K562 (cell line): ENCODE measurements at regions not wholly inside any gene's neighbourhood (a gene's known extent, or its start where the extent isn't known, plus 50 kb on each side); places are given as distances from the start of the nearest gene placed in this dataset.

Source experiments
- ATAC-seq: fragments of 200-7000 bp; cut with Tn5 transposase; 3 replicates; pipeline ENCODE4 v1.9.1; 2020; ENCODE audit warnings: moderate library complexity
- BruUV-seq: library from RNA; stranded (reverse); fragments of 400-500 nt; replicated peaks from 2 replicates; lab custom pipeline; 2021; lab: Mats Ljungman, UMichigan
- CTCF ChIA-PET: fragments of 300-600 bp; formaldehyde crosslinking; extraction: SDS; loops from one replicate; lab custom pipeline; 2021; ENCODE audit warnings: low intra/inter-chr PET ratio; lab: Yijun Ruan, JAX
- POLR2A ChIA-PET: fragments of 300-600, 350-650 bp; sonication (Branson Sonifier 250); formaldehyde crosslinking; extraction: SDS; loops from one replicate; lab custom pipeline; 2021; ENCODE audit warnings: antibody characterized with exemption, inconsistent platforms; lab: Yijun Ruan, JAX
- DNase-seq, 4 experiments: peaks; one replicate each; pipeline versions ENCODE4 v3.0.0 to v3.0.0-alpha.2; 2011 to 2018; ENCODE audit warnings: low spot score in 3 of 4, mixed read lengths in 3 of 4; ENCODE audit errors: extremely low read depth in 1 of 4
- FAIRE-seq: peaks from 2 replicates; lab custom pipeline; 2011; peaks lifted over from hg19 to GRCh38; lab: Jason Lieb, UNC
- H2AFZ ChIP-seq: 2 replicates; pipeline ENCODE4 v1.6.0; 2011; ENCODE audit warnings: low read depth, low read length, control low read depth, inconsistent platforms
- H3K27ac ChIP-seq: fragments of 200-600 bp; 3 replicates; pipeline ENCODE4 v1.8.0; 2011; ENCODE audit warnings: low read depth, mild to moderate bottlenecking, control low read depth, inconsistent platforms, low read length, moderate library complexity, mixed read lengths; ENCODE audit errors: extremely low read depth
- H3K27me3 ChIP-seq, 2 experiments: fragments of 300-600 bp in 1 of 2; 2 replicates in 1 of 2; 3 replicates in 1 of 2; pipeline versions ENCODE4 v1.6.0 to v1.8.0; 2011; ENCODE audit warnings: inconsistent platforms in 2 of 2, low read length in 2 of 2, mild to moderate bottlenecking in 1 of 2, mixed read lengths in 1 of 2, moderate library complexity in 1 of 2; ENCODE audit not compliant: control insufficient read depth in 2 of 2, insufficient read depth in 2 of 2
- H3K36me3 ChIP-seq: fragments of 300-600 bp; 3 replicates; pipeline ENCODE4 v1.8.0; 2011; ENCODE audit warnings: mild to moderate bottlenecking, low read length, inconsistent platforms; ENCODE audit not compliant: control insufficient read depth, insufficient read depth
- H3K4me1 ChIP-seq, 2 experiments: fragments of 200-600 bp in 1 of 2; replicated peaks in 1 of 2; 2 replicates in 1 of 2; 3 replicates in 1 of 2; pipeline versions ENCODE4 v1.5.1 to v1.8.0; 2011; ENCODE audit warnings: inconsistent platforms in 2 of 2, low read length in 2 of 2, mild to moderate bottlenecking in 1 of 2, mixed read lengths in 1 of 2, moderate library complexity in 1 of 2; ENCODE audit not compliant: control insufficient read depth in 2 of 2, insufficient read depth in 2 of 2
- H3K4me2 ChIP-seq: 2 replicates; pipeline ENCODE4 v1.6.1; 2011; ENCODE audit warnings: low read length, control low read depth, inconsistent platforms, mixed read lengths; ENCODE audit not compliant: insufficient read depth
- H3K4me3 ChIP-seq: fragments of 200-600 bp; sonication (generic), shearing (Covaris generic); 2 replicates; pipeline ENCODE4 v1.5.1; 2016; ENCODE audit warnings: control low read depth, inconsistent platforms
- H3K79me2 ChIP-seq: fragments of 200-600 bp; 3 replicates; pipeline ENCODE4 v1.8.0; 2011; ENCODE audit warnings: low read length, inconsistent platforms; ENCODE audit not compliant: control insufficient read depth, insufficient read depth
- H3K9ac ChIP-seq, 2 experiments: 2 replicates each; pipeline versions ENCODE4 v1.6.0 to v1.6.1; 2011; ENCODE audit warnings: low read depth in 2 of 2, low read length in 2 of 2, control low read depth in 1 of 2, inconsistent platforms in 1 of 2, mild to moderate bottlenecking in 1 of 2, mixed read lengths in 1 of 2; ENCODE audit not compliant: insufficient read depth in 1 of 2
- H3K9me1 ChIP-seq: one replicate; pipeline ENCODE4 v1.6.0; 2011; ENCODE audit warnings: inconsistent platforms, mild to moderate bottlenecking, low read length, moderate library complexity; ENCODE audit not compliant: control insufficient read depth, insufficient read depth
- H3K9me3 ChIP-seq: replicated peaks from 2 replicates; pipeline ENCODE4 v1.5.1; 2011; ENCODE audit warnings: low read depth, low read length, inconsistent platforms; ENCODE audit not compliant: control insufficient read depth, insufficient read depth
- H4K20me1 ChIP-seq: replicated peaks from 2 replicates; pipeline ENCODE4 v1.6.1; 2011; ENCODE audit warnings: low read length, inconsistent platforms, mixed read lengths; ENCODE audit not compliant: control insufficient read depth, insufficient read depth
- CBX5 ChIP-seq: IDR thresholded peaks from 2 replicates; pipeline ENCODE4 v1.6.1; 2014; ENCODE audit warnings: low read depth, borderline replicate concordance
- FOXK1 ChIP-seq: sonication (generic); formaldehyde crosslinking; IDR thresholded peaks from 2 replicates; pipeline ENCODE4 v1.8.0; 2022; ENCODE audit warnings: missing genetic modification reagents, mild to moderate bottlenecking, borderline replicate concordance
- GABPA ChIP-seq: fragments of 200-800 bp; sonication (Bioruptor generic); conservative IDR thresholded peaks from 2 replicates; pipeline ENCODE4 v1.6.1; 2016; ENCODE audit warnings: low read depth, missing genetic modification characterization, missing compliant biosample characterization
- KDM2B ChIP-seq: fragments of 250-450 bp; sonication (Bioruptor Pico); IDR thresholded peaks from 2 replicates; pipeline ENCODE4 v1.8.0; 2021; ENCODE audit warnings: mild to moderate bottlenecking, moderate library complexity
- NCOA1 ChIP-seq: fragments of 450-650 bp; IDR thresholded peaks from 2 replicates; pipeline ENCODE4 v1.6.1; 2016; ENCODE audit warnings: low read depth
- NFATC3 ChIP-seq: fragments of 450-650 bp; IDR thresholded peaks from 2 replicates; pipeline ENCODE4 v1.6.1; 2017; ENCODE audit warnings: mild to moderate bottlenecking
- POLR2H ChIP-seq: IDR thresholded peaks from 2 replicates; pipeline ENCODE4 v1.6.1; 2016; ENCODE audit warnings: missing genetic modification characterization, low read depth, mild to moderate bottlenecking, control low read depth, missing compliant biosample characterization, moderate library complexity
- TEAD2 ChIP-seq: fragments of 450-650 bp; IDR thresholded peaks from 2 replicates; pipeline ENCODE4 v1.6.1; 2016; ENCODE audit warnings: missing genetic modification characterization, control low read depth, missing compliant biosample characterization
- ZNF507 ChIP-seq: conservative IDR thresholded peaks from 2 replicates; pipeline ENCODE4 v1.6.1; 2017; ENCODE audit warnings: missing genetic modification characterization, missing compliant biosample characterization
- ZNF75A ChIP-seq: fragments of 450-650 bp; formaldehyde crosslinking; IDR thresholded peaks from 2 replicates; pipeline ENCODE4 v1.4.0; 2020; ENCODE audit warnings: mild to moderate bottlenecking
- WGBS: fragments of 100-300 bp; shearing (Covaris generic); methylation state at CpG from one replicate; pipeline ENCODE4 v1.1.6; 2016; ENCODE audit warnings: low coverage, mixed read lengths; ENCODE audit not compliant: insufficient coverage; ENCODE audit errors: missing lambda C conversion rate; 5-methylcytosine and 5-hydroxymethylcytosine counted together
- in situ Hi-C: fragments of 300-500 bp; cut with MboI; formaldehyde crosslinking; loops from 4 replicates; pipeline ENCODE4 v1.15.0; 2018; ENCODE audit warnings: inconsistent platforms, mixed read lengths
- intact Hi-C: fragments of 100-400 bp; cut with micrococcal nuclease; formaldehyde crosslinking; loops from 2 replicates; pipeline ENCODE4 v1.14.2; 2022
- TF ChIP-seq, protein P1 (sequence below): fragments of 250-450 bp; sonication (Bioruptor Pico); IDR thresholded peaks from 2 replicates; pipeline ENCODE4 v1.4.0; 2020; ENCODE audit warnings: mild to moderate bottlenecking, moderate library complexity
- TF ChIP-seq, protein P2 (sequence below): fragments of 250-450 bp; sonication (Bioruptor Pico); IDR thresholded peaks from 2 replicates; pipeline ENCODE4 v1.5.0; 2020; ENCODE audit warnings: mild to moderate bottlenecking, borderline replicate concordance
- TF ChIP-seq, protein P3 (sequence below), 2 experiments: fragments of 450-650 bp in 1 of 2; sonication (generic) in 1 of 2; formaldehyde crosslinking; conservative IDR thresholded peaks; 2 replicates each; pipeline versions ENCODE4 v1.4.0 to v1.8.1; 2020 to 2022; ENCODE audit warnings: mild to moderate bottlenecking in 1 of 2, missing genetic modification reagents in 1 of 2
- TF ChIP-seq, protein P4 (sequence below): fragments of 250-450 bp; sonication (Bioruptor Pico); IDR thresholded peaks from 2 replicates; pipeline ENCODE4 v1.8.0; 2021; ENCODE audit warnings: moderate library complexity, mild to moderate bottlenecking, inconsistent platforms

DNA sequence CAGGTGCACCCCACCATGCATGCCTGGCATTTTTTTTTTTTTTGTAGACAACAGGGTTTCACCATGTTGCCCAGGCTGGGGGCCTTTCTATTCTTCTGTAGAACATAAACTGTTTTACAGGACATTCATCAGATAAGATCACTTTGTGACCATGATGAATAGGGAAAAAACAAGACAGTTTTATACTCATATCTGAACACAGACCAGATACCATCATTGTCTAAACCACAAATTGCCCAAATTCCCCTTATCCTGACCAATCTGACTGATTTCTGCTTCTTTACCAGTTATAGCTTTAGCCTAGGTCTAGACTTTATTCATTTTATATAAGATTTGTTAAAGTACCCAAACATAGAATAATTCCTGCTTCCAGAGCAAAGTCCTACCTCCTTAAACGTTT, 1699.3 kb upstream of the TMEFF2 start:
- intact Hi-C loops (no loop called here), in situ Hi-C loops (no loop called here)
- ChIA-PET POLR2A (no interaction called here), CTCF (no interaction called here)
- Histone ChIP-seq H3K9ac (no peak overlapping the region), H3K9me1 (no peaks in the 10 kb centered on the region), H3K27me3 (no peaks in the 10 kb centered on the region), H3K4me2 (no peak overlapping the region), H3K9me3 (no peaks in the 10 kb centered on the region), H4K20me1 (no peaks in the 10 kb centered on the region), H3K27ac (no peak overlapping the region), H3K36me3 (no peaks in the 10 kb centered on the region), H3K4me3 (no peak overlapping the region), H2AFZ (no peak overlapping the region), H3K4me1 (no peaks in the 10 kb centered on the region), H3K79me2 (no peaks in the 10 kb centered on the region)
- BruUV-seq = no TSS peak
- ATAC-seq = no peak
- WGBS = 0% methylated on average over 1 of the region's 1 CpG
- TF ChIP-seq, protein P1, sequence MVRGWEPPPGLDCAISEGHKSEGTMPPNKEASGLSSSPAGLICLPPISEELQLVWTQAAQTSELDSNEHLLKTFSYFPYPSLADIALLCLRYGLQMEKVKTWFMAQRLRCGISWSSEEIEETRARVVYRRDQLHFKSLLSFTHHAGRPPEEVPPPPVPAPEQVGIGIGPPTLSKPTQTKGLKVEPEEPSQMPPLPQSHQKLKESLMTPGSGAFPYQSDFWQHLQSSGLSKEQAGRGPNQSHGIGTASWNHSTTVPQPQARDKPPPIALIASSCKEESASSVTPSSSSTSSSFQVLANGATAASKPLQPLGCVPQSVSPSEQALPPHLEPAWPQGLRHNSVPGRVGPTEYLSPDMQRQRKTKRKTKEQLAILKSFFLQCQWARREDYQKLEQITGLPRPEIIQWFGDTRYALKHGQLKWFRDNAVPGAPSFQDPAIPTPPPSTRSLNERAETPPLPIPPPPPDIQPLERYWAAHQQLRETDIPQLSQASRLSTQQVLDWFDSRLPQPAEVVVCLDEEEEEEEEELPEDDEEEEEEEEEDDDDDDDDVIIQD (CRISPR knock-in tag) = no peak
- TF ChIP-seq, protein P2, sequence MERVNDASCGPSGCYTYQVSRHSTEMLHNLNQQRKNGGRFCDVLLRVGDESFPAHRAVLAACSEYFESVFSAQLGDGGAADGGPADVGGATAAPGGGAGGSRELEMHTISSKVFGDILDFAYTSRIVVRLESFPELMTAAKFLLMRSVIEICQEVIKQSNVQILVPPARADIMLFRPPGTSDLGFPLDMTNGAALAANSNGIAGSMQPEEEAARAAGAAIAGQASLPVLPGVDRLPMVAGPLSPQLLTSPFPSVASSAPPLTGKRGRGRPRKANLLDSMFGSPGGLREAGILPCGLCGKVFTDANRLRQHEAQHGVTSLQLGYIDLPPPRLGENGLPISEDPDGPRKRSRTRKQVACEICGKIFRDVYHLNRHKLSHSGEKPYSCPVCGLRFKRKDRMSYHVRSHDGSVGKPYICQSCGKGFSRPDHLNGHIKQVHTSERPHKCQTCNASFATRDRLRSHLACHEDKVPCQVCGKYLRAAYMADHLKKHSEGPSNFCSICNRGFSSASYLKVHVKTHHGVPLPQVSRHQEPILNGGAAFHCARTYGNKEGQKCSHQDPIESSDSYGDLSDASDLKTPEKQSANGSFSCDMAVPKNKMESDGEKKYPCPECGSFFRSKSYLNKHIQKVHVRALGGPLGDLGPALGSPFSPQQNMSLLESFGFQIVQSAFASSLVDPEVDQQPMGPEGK (CRISPR knock-in tag) = no peak
- TF ChIP-seq, protein P3, sequence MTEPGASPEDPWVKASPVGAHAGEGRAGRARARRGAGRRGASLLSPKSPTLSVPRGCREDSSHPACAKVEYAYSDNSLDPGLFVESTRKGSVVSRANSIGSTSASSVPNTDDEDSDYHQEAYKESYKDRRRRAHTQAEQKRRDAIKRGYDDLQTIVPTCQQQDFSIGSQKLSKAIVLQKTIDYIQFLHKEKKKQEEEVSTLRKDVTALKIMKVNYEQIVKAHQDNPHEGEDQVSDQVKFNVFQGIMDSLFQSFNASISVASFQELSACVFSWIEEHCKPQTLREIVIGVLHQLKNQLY (CRISPR knock-in tag; conservative IDR thresholded peaks at IDR 0.05) = no peak
- TF ChIP-seq ZNF507 (no peak), NCOA1 (no peak), POLR2H (tag) (no peak), GABPA (tag) (no peak), KDM2B (CRISPR knock-in tag) (no peak), FOXK1 (no peak), NFATC3 (no peak), TEAD2 (tag) (no peak), CBX5 (no peak), ZNF75A (CRISPR knock-in tag) (no peak)
- TF ChIP-seq, protein P4, sequence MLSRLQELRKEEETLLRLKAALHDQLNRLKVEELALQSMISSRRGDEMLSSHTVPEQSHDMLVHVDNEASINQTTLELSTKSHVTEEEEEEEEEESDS = no peak
- DNase-seq = no peak
- no peak for FAIRE-seq
